GM12872 (cell line): ENCODE measurements at regions not wholly inside any gene's neighbourhood (a gene's known extent, or its start where the extent isn't known, plus 50 kb on each side); places are given as distances from the start of the nearest gene placed in this dataset.

Source experiments
- CTCF ChIP-seq: IDR thresholded peaks from 3 replicates; pipeline ENCODE4 v1.5.1; 2011; ENCODE audit warnings: low read depth, mild to moderate bottlenecking, low read length, moderate library complexity; ENCODE audit not compliant: insufficient read depth

- TF ChIP-seq CTCF: no peak
Observed at GRCh38 chr2:103276869-103277268, 515.0 kb downstream of the TMEM182 start.

- no peak for TF ChIP-seq CTCF
Observed at GRCh38 chr2:103284750-103285149, 522.9 kb downstream of the TMEM182 start.

- no peak for TF ChIP-seq CTCF
Observed at GRCh38 chr2:103285354-103285753, 523.5 kb downstream of the TMEM182 start.

- TF ChIP-seq CTCF: no peak
Observed at GRCh38 chr2:103287746-103288145, 525.9 kb downstream of the TMEM182 start.

GRCh38 chr2:103288696-103289095 is 526.9 kb downstream of the TMEM182 start:
- TF ChIP-seq CTCF: no peak

GRCh38 chr2:103289105-103289725 is 527.4 kb downstream of the TMEM182 start:
- no peak for TF ChIP-seq CTCF

- TF ChIP-seq CTCF: no peak
Observed at GRCh38 chr2:103292573-103292972, 530.7 kb downstream of the TMEM182 start.
